SH-SY5Y (cell line): ENCODE measurements at regions not wholly inside any gene's neighbourhood (a gene's known extent, or its start where the extent isn't known, plus 50 kb on each side); places are given as distances from the start of the nearest gene placed in this dataset.

Source experiments
- GATA2 ChIP-seq: IDR thresholded peaks from 2 replicates; pipeline ENCODE4 v1.6.1; 2011; ENCODE audit warnings: mild to moderate bottlenecking, low read depth, low read length
- GATA3 ChIP-seq: IDR thresholded peaks from 2 replicates; pipeline ENCODE4 v1.6.1; 2011; ENCODE audit warnings: low read depth, mild to moderate bottlenecking, low read length, moderate library complexity

GRCh38 chr13:74868049-74868448 lies 613.9 kb downstream of the TBC1D4 start:
- TF ChIP-seq GATA2: no peak
- no peak for TF ChIP-seq GATA3
